GM12864 (cell line): ENCODE measurements at regions not wholly inside any gene's neighbourhood (a gene's known extent, or its start where the extent isn't known, plus 50 kb on each side); places are given as distances from the start of the nearest gene placed in this dataset.

Source experiments
- DNase-seq: peaks from one replicate; pipeline ENCODE4 v3.0.0-alpha.2; 2011; ENCODE audit warnings: low read depth
- H3K4me3 ChIP-seq: 2 replicates; pipeline ENCODE4 v1.5.1; 2011; ENCODE audit warnings: mild to moderate bottlenecking, low read depth, low read length, control low read depth
- CTCF ChIP-seq: IDR thresholded peaks from 2 replicates; pipeline ENCODE4 v1.5.1; 2011; ENCODE audit warnings: low read depth, mild to moderate bottlenecking, moderate library complexity, low read length, control low read depth, inconsistent platforms; ENCODE audit errors: missing control alignments

DNA sequence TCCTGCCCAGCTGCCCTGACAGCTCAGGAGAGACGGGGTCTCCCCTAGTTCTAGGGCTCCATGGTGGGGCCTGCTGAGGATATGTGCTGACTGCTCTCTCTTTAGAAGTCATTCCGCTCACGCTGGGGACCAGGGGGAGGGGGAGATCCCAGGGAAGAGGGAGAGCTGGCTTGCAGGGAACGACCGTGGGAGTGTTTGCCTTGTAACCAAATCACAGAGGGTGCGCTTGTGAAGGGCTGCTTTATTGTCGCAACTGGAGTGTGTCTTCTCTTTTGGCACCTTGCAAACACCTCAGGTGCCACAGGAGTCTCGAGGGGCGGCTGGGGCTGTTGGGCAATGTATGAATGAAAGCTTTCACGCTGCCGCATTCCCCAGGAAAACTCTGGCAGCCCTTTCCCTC lies 531.3 kb upstream of the MKI67 start:
- no peak overlapping the region for H3K4me3 ChIP-seq
- no peak for DNase-seq
- no peak for TF ChIP-seq CTCF

- H3K4me3 ChIP-seq: no peak overlapping the region
- no peak for TF ChIP-seq CTCF
- no peak for DNase-seq
Measured at GRCh38 chr10:128660726-128661125, 534.5 kb upstream of the MKI67 start.

GRCh38 chr10:128661404-128662197 lies 535.4 kb upstream of the MKI67 start:
- DNase-seq: no peak
- no peak for TF ChIP-seq CTCF
- H3K4me3 ChIP-seq: no peak overlapping the region

DNA sequence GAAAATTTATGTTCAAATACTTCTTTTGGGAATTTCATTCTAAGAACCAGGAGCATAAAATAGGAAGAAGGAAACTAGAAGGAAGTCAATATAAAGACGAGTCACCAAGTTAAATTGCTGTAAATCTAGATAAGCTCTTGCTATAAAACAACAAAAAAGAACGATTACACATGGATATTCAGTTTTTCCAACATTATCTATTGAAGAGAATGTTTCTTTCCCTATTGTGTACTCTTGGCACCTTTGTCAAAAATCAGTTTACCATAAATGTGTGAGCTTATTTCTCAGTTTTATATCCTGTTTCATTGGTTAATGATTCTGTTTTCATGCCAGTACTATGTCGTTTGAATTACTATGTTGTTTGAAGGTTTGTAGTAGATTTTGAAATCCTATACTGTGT lies 536.3 kb upstream of the MKI67 start:
- no peak for TF ChIP-seq CTCF

DNA sequence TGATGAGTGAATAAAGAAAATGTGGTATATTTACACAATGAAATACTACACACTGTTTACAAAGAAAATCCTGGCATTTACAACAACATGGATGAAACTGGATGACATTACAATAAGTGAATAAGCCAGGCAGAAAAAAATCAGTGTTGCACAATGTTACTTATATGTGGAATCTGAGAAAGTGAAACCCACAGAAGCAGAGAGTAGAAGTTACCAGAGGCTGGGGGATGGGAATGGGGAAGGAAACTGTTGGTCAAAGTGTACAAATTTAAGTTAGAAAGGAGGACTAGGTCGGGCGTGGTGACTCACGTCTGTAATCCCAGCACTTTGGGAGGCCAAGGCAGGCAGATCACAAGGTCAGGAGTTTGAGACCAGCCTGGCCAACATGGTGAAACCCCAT lies 538.5 kb upstream of the MKI67 start:
- no peak for TF ChIP-seq CTCF
- no peak for DNase-seq
- no peak overlapping the region for H3K4me3 ChIP-seq

More for the DNA sequence above, 536.3 kb upstream of the MKI67 start:
- H3K4me3 ChIP-seq: no peak overlapping the region
- no peak for DNase-seq

DNA sequence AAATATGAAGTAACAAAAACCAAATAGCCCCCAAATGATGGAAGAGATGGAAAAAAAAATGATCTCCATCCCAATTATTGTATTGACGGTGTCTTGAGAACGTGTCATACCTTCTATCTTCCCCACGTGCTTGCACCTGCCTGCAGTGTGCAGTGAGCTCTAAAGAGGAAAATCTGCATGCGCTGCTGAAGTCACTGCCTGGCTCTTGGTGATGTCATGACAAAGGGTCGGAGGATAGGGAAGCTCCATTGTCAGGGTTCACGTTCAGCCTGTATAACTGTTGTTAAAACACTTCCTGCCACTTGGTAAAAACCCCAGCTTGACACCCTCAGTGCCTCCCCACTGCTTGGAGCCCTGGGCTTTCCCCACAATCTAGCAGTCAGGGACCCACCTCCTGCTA lies 549.2 kb upstream of the MKI67 start:
- H3K4me3 ChIP-seq: no peak overlapping the region
- no peak for TF ChIP-seq CTCF
- DNase-seq: no peak

DNA sequence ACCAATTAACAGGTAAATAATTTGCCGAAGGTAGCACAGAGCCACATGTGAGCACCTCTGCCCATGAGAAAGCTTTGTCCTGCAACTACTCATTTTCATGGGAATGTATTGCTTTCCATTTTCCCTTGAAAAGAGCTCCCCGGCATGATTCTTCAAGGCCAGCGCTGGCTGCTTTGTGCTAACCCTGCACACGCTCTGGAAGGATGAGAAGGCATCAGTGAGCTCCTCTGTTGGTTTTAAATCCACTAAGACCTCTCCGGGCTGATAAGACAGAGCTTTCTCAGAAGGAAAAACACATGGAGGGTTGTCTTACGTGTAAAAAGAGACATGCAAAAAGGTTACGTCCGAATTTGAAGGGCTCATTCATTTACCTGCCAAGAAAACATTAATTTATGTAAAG lies 553.9 kb upstream of the MKI67 start:
- TF ChIP-seq CTCF: no peak
- no peak overlapping the region for H3K4me3 ChIP-seq
- DNase-seq: no peak
